Upper lobe of left lung (tissue), 6 donors: ENCODE measurements at regions not wholly inside any gene's neighbourhood (a gene's known extent, or its start where the extent isn't known, plus 50 kb on each side); places are given as distances from the start of the nearest gene placed in this dataset.
A peak's percentile ranks its signal among the peaks of the same experiment; 100 is the strongest.

Experiments
- ATAC-seq, 2 donors: fragments of 200-7000 bp; cut with Tn5 transposase; one replicate each; pipeline ENCODE4 v1.9.1; 2022; ENCODE audit warnings: mild to moderate bottlenecking in 2 of 2, moderate library complexity in 2 of 2; ENCODE audit not compliant: low FRiP score in 2 of 2
- DNase-seq, 2 donors: peaks; one replicate each; pipeline ENCODE4 v3.0.0-alpha.2; 2019 to 2020
- H3K27ac ChIP-seq, 4 donors: fragments of 200-600 bp; sonication (generic); one replicate each; pipeline ENCODE4 v1.5.1; 2016 to 2019
- H3K27me3 ChIP-seq, 4 donors: fragments of 200-600 bp; sonication (generic); one replicate each; pipeline ENCODE4 v1.5.1; 2017 to 2019
- H3K36me3 ChIP-seq, 4 donors: fragments of 200-600 bp; sonication (generic); one replicate each; pipeline ENCODE4 v1.5.1; 2016 to 2019
- H3K4me1 ChIP-seq, 4 donors: fragments of 200-600 bp; sonication (generic); one replicate each; pipeline ENCODE4 v1.5.1; 2018 to 2019
- H3K4me3 ChIP-seq, 4 donors: fragments of 200-600 bp; sonication (generic); one replicate each; pipeline ENCODE4 v1.5.1; 2017 to 2019; ENCODE audit warnings: mild to moderate bottlenecking in 2 of 4, moderate library complexity in 1 of 4
- H3K9me3 ChIP-seq, 4 donors: fragments of 200-600 bp; sonication (generic); one replicate each; pipeline ENCODE4 v1.5.1; 2018 to 2019
- EP300 ChIP-seq, 4 donors: sonication (generic); formaldehyde crosslinking; IDR thresholded peaks; one replicate each; pipeline ENCODE4 v1.5.1; 2017; ENCODE audit warnings: antibody characterized with exemption in 4 of 4, control low read depth in 2 of 4
- POLR2A ChIP-seq, 4 donors: fragments of 450-650 bp; IDR thresholded peaks; one replicate each; pipeline ENCODE4 v1.5.1; 2016 to 2017; ENCODE audit warnings: antibody characterized with exemption in 4 of 4, mild to moderate bottlenecking in 2 of 4
- POLR2AphosphoS5 ChIP-seq, 2 donors: sonication (generic); formaldehyde crosslinking; IDR thresholded peaks; one replicate each; pipeline ENCODE4 v1.5.1; 2017; ENCODE audit warnings: antibody characterized with exemption in 2 of 2
- WGBS, 2 donors: methylation state at CpG; one replicate each; pipeline ENCODE4 v1.1.5; 2017 to 2018; 5-methylcytosine and 5-hydroxymethylcytosine counted together
- small RNA-seq, 4 donors: library from RNA; depleted of rRNA; stranded (forward); fragments of <200 nt; gene quantifications; one replicate each; pipeline ENCODE3, GENCODE V24; 2016
- TF ChIP-seq, protein P1 (sequence below), 6 experiments: fragments of 450-650 bp in 4 of 6; fragments of 200-600 bp in 2 of 6; sonication (generic) in 2 of 6; IDR thresholded peaks; one replicate each; pipeline ENCODE4 v1.5.1; 2016 to 2019; ENCODE audit warnings: antibody characterized with exemption in 6 of 6
- donor health status: DM: no; HTN: no; CAD: no; lungs with moderate emphysema.
- donor health status: DM: no; HTN: yes; CAD: no; lungs with severe emphysema.

DNA sequence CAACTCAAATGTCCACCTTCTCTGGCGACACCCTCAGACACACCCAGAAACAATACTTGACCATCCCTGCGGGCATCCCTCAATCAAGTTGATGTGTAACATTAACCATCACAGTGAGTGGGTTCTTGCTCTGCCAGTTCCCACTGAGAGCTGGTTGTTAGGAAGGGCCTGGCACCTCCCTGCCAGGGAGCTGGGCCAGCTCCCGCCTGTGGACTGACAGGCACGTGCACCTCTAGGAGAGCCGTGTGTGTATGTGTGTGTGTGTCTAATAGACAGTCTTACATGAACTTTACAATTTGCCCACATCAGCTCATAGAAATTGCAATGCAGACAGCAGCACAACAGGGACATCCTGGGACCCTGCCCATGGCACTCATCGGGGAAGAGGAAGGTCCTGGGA, 298.7 kb downstream of the SHANK2 start:
- TF ChIP-seq, protein P1, sequence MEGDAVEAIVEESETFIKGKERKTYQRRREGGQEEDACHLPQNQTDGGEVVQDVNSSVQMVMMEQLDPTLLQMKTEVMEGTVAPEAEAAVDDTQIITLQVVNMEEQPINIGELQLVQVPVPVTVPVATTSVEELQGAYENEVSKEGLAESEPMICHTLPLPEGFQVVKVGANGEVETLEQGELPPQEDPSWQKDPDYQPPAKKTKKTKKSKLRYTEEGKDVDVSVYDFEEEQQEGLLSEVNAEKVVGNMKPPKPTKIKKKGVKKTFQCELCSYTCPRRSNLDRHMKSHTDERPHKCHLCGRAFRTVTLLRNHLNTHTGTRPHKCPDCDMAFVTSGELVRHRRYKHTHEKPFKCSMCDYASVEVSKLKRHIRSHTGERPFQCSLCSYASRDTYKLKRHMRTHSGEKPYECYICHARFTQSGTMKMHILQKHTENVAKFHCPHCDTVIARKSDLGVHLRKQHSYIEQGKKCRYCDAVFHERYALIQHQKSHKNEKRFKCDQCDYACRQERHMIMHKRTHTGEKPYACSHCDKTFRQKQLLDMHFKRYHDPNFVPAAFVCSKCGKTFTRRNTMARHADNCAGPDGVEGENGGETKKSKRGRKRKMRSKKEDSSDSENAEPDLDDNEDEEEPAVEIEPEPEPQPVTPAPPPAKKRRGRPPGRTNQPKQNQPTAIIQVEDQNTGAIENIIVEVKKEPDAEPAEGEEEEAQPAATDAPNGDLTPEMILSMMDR (IDR thresholded peaks at IDR 0.05), result no peak
- TF ChIP-seq POLR2A (IDR thresholded peaks at IDR 0.05), result no peak
- no peak for TF ChIP-seq EP300 (IDR thresholded peaks at IDR 0.05)
- no peak for TF ChIP-seq POLR2AphosphoS5 (IDR thresholded peaks at IDR 0.05)
- Histone ChIP-seq H3K4me1 (no peaks in the 10 kb centered on the region), H3K36me3 (no peaks in the 10 kb centered on the region), H3K4me3 (no peak overlapping the region), H3K27ac (no peak overlapping the region), H3K9me3 (no peaks in the 10 kb centered on the region), H3K27me3 (no peaks in the 10 kb centered on the region)
- 76 to 79% methylated on average over 2 to 6 of the region's 6 CpGs for WGBS, 2 donors
- peak in 1 of 2 donors; percentile 24 for DNase-seq
- ATAC-seq, result peak in 1 of 2 donors; percentile 53

DNA sequence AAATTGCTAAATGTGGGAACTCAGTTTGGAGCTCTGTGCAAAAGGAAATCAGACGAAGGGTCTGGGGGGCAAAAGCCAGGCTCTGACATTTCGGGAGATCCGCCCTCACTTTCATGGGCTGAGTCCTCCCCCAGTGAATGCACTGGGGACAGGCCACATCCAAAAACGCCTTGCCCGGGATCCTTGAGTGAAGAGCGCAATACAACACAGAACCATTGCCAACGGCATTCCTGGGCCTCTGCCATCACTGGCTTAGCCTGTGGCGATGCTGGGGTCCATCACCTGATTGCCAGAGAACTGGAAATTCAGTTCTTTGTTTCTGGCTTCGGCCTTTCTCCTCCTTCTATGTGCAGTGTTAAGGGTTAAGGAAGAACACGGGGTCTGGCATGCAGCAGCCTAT, 297.9 kb downstream of the SHANK2 start:
- Histone ChIP-seq H3K27me3 (no peaks in the 10 kb centered on the region), H3K9me3 (no peaks in the 10 kb centered on the region), H3K36me3 (no peaks in the 10 kb centered on the region), H3K27ac (no peak overlapping the region), H3K4me1 (no peaks in the 10 kb centered on the region), H3K4me3 (no peak overlapping the region)
- WGBS, 2 donors, result 70 to 80% methylated on average over 10 of the region's 10 CpGs
- no peak for TF ChIP-seq POLR2AphosphoS5 (IDR thresholded peaks at IDR 0.05)
- TF ChIP-seq, protein P1 (IDR thresholded peaks at IDR 0.05), result no peak
- ATAC-seq (no peak), DNase-seq (no peak)

Small RNA genes in the stretch of these regions (small RNA-seq; reads per million reads assigned to genes)
- gene MIR3664 (0.07 to 0.44 (median 0.21) reads per million in 4 donors), gene RF00019 (0 reads per million in 4 donors)
